Esophagus muscularis mucosa (tissue), 3 donors: ENCODE measurements at regions not wholly inside any gene's neighbourhood (a gene's known extent, or its start where the extent isn't known, plus 50 kb on each side); places are given as distances from the start of the nearest gene placed in this dataset.
"Not testable (repeated sequence)": the region's sequence is repeated elsewhere in the genome, so short reads cannot be mapped to it uniquely, and the experiment has no call there.

ENCODE experiments used
- CTCF ChIP-seq, 3 experiments: fragments of 200-600 bp in 2 of 3; fragments of 450-650 bp in 1 of 3; sonication (generic) in 2 of 3; IDR thresholded peaks; one replicate each; pipeline ENCODE4 v1.5.1; 2017 to 2019; ENCODE audit warnings: antibody characterized with exemption in 3 of 3, mild to moderate bottlenecking in 2 of 3, moderate library complexity in 1 of 3
- POLR2A ChIP-seq: fragments of 450-650 bp; IDR thresholded peaks from one replicate; pipeline ENCODE4 v1.6.1; 2017; ENCODE audit warnings: antibody characterized with exemption, moderate library complexity, mild to moderate bottlenecking, low read depth
- POLR2AphosphoS5 ChIP-seq, 2 donors: sonication (generic); formaldehyde crosslinking; IDR thresholded peaks; one replicate each; pipeline ENCODE4 v1.6.1; 2017; ENCODE audit warnings: antibody characterized with exemption in 2 of 2

- TF ChIP-seq CTCF (IDR thresholded peaks at IDR 0.05); POLR2A; POLR2AphosphoS5 (IDR thresholded peaks at IDR 0.05): not testable (repeated sequence)
These were observed 83.9 kb upstream of the NBPF19 start for GRCh38 chr1:149390931-149391330.
